ENCODE measurements at regions not wholly inside any gene's neighbourhood (a gene's known extent, or its start where the extent isn't known, plus 50 kb on each side); places are given as distances from the start of the nearest gene placed in this dataset.

GRCh38 chr4:56246233-56246610 is 141.1 kb downstream of the AASDH start:
- WGBS, 3 donors, result 80 to 89% (median 83%) methylated on average over 3 of the region's 3 CpGs
- no peak for DNase-seq
- Histone ChIP-seq H3K27me3 (no peaks in the 10 kb centered on the region), H3K9me3 (no peaks in the 10 kb centered on the region), H3K4me1 (ENCODE audit: insufficient read depth) (peaks cover 1% of the 10 kb centered on the region), H3K27ac (no peak overlapping the region), H3K36me3 (no peaks in the 10 kb centered on the region), H3K4me3 (no peak overlapping the region)
- intact Hi-C loops (cut with DNase I), result no loop called here
- TF ChIP-seq, protein P1, sequence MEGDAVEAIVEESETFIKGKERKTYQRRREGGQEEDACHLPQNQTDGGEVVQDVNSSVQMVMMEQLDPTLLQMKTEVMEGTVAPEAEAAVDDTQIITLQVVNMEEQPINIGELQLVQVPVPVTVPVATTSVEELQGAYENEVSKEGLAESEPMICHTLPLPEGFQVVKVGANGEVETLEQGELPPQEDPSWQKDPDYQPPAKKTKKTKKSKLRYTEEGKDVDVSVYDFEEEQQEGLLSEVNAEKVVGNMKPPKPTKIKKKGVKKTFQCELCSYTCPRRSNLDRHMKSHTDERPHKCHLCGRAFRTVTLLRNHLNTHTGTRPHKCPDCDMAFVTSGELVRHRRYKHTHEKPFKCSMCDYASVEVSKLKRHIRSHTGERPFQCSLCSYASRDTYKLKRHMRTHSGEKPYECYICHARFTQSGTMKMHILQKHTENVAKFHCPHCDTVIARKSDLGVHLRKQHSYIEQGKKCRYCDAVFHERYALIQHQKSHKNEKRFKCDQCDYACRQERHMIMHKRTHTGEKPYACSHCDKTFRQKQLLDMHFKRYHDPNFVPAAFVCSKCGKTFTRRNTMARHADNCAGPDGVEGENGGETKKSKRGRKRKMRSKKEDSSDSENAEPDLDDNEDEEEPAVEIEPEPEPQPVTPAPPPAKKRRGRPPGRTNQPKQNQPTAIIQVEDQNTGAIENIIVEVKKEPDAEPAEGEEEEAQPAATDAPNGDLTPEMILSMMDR (IDR thresholded peaks at IDR 0.05), result no peak
- TF ChIP-seq POLR2A (IDR thresholded peaks at IDR 0.05), result no peak
- TF ChIP-seq EP300 (IDR thresholded peaks at IDR 0.05), result no peak

GRCh38 chr4:56245547-56246232 is 141.6 kb downstream of the AASDH start:
- Histone ChIP-seq H3K4me1 (ENCODE audit: insufficient read depth) (peaks cover 1% of the 10 kb centered on the region), H3K9me3 (no peaks in the 10 kb centered on the region), H3K4me3 (no peak overlapping the region), H3K27me3 (no peaks in the 10 kb centered on the region), H3K27ac (no peak overlapping the region), H3K36me3 (no peaks in the 10 kb centered on the region)
- intact Hi-C loops (cut with DNase I), result no loop called here
- WGBS, 3 donors, result 10 to 34% (median 22%) methylated on average over 2 of the region's 2 CpGs
- TF ChIP-seq, protein P1 (IDR thresholded peaks at IDR 0.05), result no peak
- no peak for TF ChIP-seq POLR2A (IDR thresholded peaks at IDR 0.05)
- no peak for TF ChIP-seq EP300 (IDR thresholded peaks at IDR 0.05)
- no peak for DNase-seq

- no peak for TF ChIP-seq EP300 (IDR thresholded peaks at IDR 0.05)
- TF ChIP-seq, protein P1 (IDR thresholded peaks at IDR 0.05), result no peak
- intact Hi-C loops (cut with DNase I), result no loop called here
- Histone ChIP-seq H3K36me3 (no peaks in the 10 kb centered on the region), H3K4me3 (no peak overlapping the region), H3K27me3 (no peaks in the 10 kb centered on the region), H3K27ac (no peak overlapping the region), H3K4me1 (ENCODE audit: insufficient read depth) (peaks cover 1% of the 10 kb centered on the region), H3K9me3 (no peaks in the 10 kb centered on the region)
- no peak for DNase-seq
Measured at GRCh38 chr4:56244681-56245080, 142.6 kb downstream of the AASDH start.

DNA sequence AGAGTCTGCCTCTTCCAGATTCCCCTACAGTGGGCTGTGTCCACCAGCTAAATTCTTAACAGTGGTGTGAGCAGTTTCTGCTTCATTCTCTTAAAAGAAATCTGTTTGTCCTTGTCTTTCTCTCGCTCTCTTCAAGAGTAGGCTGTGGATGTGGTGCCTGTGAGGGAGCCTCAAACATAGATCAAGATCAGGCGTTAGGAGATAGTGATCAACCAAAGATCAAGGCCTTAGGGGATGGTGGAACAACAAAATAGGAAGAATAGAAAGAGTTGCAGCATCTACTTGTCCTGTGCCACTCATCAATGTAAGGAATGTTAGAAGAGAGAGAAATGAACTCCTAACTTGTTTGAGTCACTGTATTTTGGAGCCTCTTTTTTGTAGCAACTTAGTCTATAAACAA is 144.2 kb downstream of the AASDH start:
- no peaks in the 10 kb centered on the region for H3K36me3 ChIP-seq
- TF ChIP-seq, protein P1 (IDR thresholded peaks at IDR 0.05), result no peak
- TF ChIP-seq POLR2A (IDR thresholded peaks at IDR 0.05) (no peak), EP300 (IDR thresholded peaks at IDR 0.05) (no peak)
- no peaks in the 10 kb centered on the region for H3K27me3 ChIP-seq
- intact Hi-C loops (cut with DNase I), result no loop called here
- no peak overlapping the region for H3K4me3 ChIP-seq
- 78 to 91% (median 88%) methylated on average over 2 of the region's 2 CpGs for WGBS, 3 donors
- DNase-seq, result no peak
- peaks cover 1% of the 10 kb centered on the region for H3K4me1 ChIP-seq (ENCODE audit: insufficient read depth)
- H3K27ac ChIP-seq, result no peak overlapping the region
- no peaks in the 10 kb centered on the region for H3K9me3 ChIP-seq
